NCI-H2107 treated with DMSO at 0.1 percent for 48 hours (cell line): ENCODE measurements at regions not wholly inside any gene's neighbourhood (a gene's known extent, or its start where the extent isn't known, plus 50 kb on each side); places are given as distances from the start of the nearest gene placed in this dataset.

Experiments used
- DNase-seq: peaks from one replicate; lab custom pipeline; 2025; ENCODE audit not compliant: unreplicated experiment; lab: John Stamatoyannopoulos, UW

DNA sequence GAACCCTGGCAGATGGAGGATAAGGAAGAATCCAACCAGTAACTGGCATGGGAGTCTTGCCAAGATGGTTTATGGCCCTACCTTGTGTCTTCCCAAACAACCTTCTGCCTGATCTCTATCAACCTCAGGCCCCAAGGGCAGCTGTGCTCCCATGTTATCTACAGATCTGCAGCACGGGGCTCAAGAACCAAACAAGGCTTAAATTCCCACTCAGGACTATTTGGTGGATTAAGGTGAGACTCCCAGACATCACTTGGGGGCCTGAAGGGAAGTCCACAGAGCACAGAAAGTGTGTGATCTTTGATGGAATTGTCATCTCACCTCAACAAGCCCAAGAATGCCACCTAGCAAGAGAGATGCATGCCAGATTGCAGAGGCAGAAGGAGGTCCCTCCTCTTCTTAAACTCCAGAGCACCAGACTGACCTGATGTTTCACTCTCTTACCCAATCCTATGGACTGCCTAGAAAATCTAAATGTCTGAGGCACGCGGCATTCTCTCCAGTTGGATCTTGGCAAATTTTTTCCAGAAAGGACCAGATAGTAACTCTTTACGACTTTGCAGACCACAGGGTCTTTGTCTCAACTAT is 759.5 kb upstream of the TBX3 start:
- no peak for DNase-seq

DNA sequence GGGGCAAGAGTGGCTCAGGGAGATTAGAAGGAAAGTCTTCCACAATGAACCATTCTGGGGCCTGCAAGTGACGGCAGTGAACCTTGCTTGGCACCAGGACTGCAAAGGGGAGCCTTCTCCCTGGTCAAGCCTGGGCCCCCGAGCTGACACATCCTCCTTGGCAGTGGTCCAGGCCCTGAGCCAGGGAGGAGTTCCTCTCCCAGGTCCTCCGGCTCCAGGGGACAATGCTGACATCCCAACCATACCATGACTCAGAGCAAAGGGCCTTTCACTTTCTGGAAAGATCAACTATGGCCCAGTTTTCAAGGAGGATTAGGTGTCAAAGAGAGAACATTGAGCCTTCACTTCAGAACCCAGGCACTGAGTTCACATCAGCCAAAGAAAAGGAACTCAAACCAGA is 756.5 kb upstream of the TBX3 start:
- no peak for DNase-seq

DNA sequence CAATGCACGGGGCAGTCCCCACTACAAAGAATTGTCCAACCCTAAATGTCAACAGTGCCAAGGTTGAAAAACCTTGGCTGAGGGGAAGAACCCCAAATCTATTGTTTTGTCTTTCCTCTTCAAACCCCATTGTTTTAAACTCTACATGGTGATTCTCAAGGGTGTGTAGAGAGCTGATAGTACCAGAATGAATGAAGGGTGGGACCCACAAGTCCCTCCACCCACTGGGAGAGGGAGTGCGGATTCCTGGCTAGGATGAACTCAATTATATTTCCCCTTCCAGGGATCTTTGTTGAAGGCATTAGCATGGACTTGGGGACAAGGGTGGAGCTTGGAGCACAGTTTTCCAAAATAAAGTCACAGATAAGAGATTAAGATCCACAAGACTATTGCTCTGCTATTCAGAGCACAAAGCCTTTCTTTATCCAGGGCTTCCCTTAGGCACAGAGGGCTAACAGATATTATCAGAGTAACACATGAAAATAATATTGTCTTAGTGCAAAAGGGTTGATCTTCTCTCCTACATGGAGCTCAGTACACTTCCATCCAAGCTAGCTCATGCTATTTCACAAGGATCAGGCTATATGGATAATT is 755.1 kb upstream of the TBX3 start:
- no peak for DNase-seq

DNA sequence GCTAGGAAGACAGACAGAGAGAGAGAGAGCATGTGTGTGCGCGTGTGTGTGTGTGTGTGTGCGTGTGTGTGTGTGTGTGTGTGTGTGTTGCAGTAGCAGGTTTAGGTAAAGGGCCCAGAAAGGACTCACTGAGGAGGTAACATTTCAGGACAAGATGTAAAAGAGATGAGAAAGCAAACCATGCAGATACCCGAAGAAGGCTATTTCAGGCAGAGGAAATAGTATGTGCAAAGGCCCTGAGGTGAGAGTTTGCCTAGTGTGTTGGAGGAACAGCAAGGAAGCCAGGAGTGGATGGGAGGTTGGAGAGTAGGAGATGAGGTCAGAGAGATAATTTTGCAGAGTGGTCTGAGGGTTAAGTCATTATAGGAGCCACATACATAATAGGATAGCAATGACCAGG is 754.3 kb upstream of the TBX3 start:
- DNase-seq, result no peak

DNA sequence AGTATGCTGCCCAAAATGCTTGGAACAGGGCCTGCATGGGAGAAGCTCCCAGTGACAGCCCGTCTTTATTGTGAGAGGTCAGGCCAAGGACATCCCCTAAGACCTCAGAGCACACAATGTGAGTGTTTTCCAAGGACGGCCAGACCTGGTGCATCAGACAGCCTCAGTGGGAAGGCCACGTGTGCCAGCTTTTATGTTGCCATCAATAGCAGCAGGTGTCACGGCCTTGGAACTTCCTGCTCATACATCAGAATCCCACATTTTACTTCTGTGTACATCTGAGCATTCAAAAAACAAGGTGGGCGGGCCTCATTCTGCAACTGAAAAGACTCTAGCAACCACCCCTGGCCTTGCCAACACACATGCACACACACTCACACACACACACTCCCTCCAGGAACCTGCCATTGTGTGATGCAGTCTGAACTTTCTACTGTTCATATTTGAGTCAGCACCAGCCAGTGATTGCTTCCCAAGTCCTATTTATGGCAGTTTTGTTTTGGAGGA is 753.1 kb upstream of the TBX3 start:
- DNase-seq, result no peak

DNA sequence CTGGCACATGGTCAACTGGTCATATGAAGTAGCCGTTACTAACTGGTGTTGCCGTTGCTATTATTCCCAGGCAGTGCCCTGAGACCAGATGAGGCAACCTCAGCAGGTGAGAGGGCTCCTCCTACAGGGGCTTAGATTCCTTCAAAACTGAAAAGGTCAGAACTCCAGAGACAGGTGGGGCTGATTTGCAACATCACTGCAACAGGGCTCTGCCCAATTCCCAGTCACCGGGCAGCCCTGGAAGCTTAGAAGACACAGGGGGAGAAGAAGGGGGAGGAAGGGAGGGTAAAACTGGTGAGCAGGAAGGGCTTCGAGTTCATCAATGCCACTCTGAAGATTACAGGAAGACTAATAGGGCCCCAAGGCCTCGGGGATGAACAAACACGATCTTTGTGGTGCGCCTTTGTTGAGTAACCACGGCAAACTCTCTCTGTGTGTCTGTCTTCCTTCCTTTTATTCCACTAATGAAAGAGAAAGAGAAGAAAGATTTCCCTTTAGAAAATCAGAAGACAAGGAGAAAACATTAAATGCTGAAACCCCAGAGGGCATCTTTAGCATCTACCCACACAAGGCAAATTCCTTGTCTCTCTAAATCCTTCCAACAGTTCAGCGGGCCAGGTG is 749.1 kb upstream of the TBX3 start:
- no peak for DNase-seq

DNA sequence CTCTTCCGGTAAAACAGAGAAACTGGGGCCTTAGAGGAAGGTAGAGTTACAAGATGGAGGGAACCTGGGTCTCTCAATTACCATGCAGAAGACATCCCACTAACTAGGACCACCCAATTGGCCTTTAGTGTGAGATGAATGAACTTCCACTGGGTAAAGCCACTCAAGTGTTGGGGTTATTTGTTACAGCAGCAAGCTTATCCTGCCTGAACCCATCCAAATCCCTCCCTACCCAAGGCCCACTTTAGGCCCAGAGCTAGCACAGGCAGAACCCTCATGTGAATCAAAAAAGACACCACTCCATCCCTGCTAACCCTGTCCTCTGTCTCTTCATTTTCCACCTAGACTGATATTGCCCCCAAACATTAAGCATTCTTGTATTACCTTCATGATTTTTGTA is 746.7 kb upstream of the TBX3 start:
- no peak for DNase-seq

DNA sequence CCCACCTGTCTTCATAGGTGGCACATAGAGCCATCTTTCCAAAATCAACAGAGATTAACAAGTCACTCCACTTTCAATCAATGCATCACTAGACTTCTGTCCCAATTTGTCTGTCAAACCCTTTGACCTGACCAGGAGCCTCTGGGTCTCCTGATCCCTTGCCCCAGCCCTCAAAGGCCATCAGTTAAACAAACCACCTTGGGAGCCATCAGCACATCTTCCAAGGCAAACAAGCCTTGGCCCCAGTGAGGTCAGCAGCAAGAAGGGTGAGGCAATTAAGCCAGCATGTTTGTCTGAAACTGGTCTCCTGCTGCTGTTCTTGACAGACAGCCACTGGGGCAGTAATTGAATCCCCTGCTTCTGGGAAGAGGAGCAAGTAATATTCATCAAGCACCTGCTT is 742.8 kb upstream of the TBX3 start:
- no peak for DNase-seq

DNA sequence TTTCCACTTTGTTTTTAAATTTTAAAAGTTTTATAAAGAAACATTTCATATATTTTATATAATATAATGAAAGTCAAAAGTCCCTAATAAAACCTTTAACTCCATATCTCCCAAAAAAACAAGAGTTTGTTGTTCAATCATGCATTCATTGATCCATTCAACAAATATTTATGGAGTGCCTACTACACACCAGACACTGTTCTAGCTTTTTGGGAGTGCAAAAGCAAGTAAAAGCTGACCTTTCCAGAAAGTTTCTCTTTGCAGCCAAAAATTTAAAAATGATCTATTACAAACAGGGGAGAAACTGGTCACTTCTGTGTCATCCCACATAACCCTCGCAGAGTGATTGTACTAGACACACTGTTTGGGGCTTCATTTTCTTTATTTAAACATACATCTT is 740.0 kb upstream of the TBX3 start:
- no peak for DNase-seq

DNA sequence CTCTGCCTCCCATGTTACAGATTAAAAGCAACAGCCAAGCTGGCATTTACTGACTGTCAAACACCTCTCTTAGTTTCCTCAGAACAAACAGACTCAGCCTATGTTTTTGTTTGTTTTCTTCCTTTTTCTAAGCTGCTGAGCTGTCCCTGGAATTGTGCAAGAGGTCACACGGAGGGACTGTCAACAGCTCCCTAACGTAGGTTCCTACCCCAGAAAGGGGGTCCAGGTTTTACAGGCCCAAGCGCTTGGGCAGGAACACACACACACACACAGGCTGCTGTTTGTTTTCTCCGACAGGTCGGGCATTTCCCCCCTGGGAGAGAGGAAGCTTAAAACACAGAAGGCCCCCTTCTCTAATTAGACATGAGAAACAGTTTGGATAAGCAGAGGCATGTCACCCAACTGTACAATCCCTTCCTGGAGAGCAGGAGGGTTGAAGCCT is 739.6 kb upstream of the TBX3 start:
- DNase-seq, result no peak

DNA sequence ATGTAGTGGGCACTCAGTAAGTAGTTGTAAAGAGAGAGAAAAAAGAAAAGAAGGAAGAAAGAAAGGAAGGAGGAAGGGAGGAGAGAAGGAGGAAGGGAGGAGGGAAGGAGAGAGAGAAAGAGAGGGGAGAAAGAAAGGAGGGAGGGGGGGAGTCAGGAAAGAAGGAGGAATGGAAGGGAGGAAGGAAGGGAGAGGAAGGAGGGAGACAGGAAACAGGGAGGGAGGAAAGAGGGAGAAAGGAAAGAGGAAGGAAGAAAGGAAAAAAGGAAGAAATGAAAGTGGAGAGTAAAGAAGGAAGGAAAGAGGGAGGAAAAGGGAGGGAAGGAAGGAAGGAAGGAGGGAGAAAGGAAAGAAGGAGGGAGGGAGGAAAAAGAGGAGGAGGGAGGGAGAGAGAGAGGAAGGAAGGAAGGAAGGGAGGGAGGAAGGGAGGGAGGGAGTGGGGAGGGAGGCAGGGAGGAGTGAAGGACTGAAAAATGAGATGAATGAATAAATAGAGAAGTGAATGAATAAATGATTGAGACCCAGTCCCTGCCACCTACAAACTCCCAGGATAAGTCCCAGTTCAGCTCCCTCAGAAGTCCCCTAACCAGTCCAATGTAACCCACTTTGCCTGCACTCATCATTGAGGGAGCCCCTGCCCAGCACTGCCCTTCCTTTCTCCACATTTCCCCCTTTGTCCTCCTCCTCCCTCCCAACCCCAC is 739.0 kb upstream of the TBX3 start:
- no peak for DNase-seq

DNA sequence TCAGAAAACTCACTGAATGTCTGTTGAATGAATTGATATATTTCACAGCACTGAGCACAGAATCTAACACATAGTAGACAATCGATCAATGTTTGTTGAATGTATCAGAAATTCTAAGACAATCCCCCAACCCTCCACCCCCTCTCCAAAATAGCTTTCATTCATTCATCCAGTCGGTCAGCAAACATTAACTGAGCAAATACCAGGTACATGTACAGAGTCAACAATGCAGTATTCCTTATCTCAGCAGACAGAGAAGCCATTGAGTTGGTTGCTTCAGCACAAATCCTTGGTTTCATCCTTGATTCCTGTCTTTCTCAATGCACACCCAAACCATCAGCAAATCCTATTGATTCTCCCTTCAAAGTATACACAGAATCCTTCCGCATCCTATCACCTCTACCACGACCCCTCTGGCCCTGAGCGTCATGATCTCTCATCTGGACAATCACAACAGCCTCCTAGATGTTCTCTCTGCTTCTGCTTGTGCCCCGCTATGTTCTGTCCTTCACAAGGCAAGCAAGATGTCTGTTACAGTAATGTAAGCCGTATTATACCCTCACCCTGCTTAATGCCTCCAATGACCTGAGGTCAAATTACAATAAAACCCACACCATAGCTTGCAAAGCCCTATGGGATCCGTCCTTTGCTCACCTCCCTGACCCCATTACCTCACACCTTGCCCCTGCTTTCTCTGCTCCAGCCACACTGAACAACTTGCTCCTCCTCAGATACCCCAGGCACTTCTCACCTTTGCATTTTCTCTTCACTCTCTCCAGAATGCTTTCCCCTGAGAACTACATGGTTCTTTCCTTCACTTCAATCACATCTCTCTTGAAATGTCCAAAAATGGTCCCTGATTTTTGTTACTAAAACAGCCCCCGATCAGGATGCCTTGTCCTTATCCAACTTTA is 738.1 kb upstream of the TBX3 start:
- no peak for DNase-seq

DNA sequence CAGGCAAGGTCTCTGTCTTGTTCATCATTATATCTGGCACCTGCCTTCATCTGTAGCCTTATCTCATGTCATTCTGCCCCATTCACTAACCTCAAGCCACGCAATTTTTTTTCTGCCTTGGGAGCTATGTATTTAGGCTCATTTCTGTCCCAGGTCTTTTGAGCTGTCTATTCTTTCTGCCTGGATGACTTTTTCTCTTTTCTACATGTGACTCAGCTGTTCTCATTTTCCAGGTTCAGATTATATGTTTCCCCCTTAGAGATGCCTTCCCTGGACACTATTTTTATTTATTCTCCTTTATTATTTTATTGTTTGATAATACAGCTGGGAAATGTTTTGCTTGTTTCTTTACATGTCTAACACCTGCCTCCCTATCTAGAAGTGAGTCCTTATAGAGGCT is 737.4 kb upstream of the TBX3 start:
- DNase-seq, result no peak

DNA sequence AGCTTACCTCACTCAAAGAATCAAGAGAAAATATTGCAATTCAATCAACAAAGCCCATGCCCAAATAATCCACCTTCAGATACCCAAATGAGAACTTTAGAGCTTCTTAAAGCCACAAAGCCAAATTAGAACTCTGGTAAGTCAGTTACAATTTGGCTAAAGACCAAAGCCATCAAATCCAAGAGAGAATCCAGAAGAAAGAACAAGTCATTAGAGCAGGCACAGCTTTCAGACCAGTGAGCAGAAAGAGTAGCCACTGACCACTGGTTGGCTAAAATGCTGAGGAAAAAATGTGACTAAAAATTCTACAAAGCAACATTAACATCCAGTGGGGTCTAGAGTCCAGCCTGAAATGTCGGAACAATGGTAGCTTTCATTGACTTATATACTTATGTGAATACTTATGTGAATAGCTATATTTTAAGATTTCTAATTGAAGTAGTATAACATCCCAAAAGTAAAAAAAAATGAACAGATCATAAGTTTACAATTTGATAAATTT is 735.2 kb upstream of the TBX3 start:
- DNase-seq, result no peak

DNA sequence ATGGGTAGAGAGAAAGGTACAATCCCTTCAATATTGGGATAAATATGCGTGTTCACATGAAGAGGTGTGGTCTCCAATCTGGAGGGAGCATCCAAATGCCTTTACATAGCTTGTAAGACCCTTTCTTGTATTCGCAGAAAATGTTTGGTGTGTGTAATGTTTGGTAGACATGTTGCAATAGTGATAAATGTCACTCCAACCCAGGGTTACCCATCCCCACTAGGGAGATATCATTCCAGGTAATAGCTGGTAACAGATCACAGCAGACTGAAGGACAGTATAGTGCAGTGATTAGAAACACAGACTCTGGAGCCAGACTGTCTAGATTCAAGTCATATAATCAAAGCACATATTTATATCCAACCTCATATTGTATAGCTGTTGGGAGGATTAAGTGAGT is 733.6 kb upstream of the TBX3 start:
- no peak for DNase-seq

DNA sequence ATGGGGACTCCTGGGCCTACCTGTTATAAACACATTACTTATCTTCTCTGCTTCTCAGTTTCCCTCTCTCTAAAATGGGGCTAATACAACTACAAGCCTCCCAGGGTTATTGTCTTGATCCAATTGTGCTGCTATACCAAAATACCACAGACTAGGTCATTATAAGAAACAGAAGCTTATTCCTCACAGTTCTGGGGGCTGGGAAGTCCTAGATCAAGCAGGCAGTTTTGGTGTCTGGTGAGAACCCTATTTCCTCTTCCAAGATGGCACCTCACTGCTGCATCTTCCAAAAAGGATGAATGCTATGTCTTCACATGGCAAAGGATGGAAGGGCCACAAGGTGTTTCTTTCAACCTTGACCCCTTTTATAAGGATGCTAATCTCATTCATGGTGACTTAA is 732.9 kb upstream of the TBX3 start:
- DNase-seq, result no peak

DNA sequence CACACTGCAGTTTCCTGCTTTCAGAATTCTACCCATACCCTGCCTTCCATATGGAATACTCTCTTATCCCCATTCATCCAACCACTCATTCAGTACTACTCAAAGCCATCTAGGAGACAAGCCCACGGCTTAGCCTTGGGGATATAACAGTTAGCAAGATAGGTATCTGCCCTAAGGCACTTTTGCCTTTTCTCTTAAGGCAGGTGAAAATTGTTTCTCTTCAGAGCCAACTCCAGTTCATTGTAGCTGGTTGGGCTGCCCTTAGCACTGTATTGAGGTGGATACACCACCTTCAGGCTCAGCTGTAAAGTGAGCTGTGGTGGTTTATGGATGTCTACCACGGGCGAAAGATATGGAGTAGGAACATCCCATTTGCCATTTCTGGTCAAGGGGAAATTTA is 729.7 kb upstream of the TBX3 start:
- DNase-seq, result no peak

DNA sequence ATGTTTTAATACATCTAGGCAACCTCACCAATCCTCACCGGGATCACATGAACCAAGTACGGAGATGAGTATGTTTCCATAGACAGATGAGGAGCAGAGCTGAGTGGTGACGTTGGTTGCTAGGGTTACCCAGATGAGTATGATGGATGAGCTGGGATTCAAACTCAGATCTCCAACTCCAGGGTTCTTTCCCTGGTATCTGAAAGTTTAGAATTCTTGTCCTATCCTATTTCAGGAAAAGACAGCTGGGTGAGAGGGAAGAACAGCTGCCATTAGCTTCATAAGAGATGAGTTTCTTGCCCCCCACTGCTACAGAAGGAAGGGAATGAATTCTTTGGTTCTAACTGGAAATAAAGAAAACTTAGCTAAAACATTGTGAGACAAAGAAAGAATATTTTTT is 728.9 kb upstream of the TBX3 start:
- DNase-seq, result no peak

DNA sequence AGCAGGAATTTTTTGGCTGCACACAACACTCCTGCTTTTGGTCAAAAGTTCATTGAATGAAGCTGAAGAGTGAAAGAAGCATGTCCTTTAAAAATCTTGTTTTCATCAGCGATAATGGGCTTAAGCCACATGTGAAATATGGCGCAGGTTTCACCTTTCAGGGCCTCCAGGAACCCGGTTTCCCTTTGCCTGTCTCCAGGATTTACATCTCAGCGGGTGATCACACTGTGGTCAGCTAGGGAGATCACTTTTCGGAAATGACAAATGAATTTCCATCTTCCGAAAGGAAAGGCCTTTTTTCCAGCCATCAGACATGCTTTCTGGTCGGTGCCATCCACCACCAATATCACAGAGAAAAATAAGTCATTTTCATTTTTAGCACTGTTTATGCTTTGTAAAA is 727.1 kb upstream of the TBX3 start:
- DNase-seq, result no peak

DNA sequence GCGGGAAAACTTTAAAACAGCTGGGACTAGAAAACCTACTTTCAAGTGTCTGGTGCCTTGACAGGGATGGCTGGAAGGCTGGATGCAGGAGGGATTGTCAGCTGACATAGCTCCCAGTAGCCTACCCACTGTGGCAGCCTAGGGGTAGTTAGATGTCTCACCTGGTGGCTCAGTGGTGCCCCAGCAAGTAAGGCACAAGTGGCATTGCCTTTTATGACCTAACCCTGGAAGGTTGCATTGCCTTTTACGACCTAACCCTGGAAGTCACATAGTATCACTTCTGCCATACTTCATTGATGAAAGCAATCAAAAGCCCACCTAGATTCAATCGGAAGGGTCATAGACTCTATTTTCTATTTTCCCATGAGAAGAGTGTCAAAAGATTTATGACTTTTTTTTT is 724.7 kb upstream of the TBX3 start:
- DNase-seq, result no peak

DNA sequence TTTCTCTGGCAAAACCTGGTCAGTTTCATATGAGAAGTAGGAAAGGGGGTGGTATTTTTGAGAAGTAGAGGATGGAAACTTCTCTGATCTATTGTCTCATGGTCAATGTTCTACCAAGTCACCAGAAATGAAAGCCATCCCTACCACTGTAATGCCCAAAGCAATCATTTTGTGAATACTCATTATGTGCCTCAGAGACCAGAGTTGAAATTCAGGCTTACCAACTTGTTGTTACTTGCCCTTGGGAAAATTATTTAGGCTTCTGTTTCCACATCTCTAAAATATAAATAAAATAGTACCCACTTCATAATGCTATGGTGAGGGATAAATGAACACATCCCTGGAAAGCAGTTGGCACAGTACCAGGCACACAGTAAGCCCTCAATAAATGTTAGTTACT is 723.7 kb upstream of the TBX3 start:
- no peak for DNase-seq
